Ishikawa (cell line): ENCODE measurements at regions not wholly inside any gene's neighbourhood (a gene's known extent, or its start where the extent isn't known, plus 50 kb on each side); places are given as distances from the start of the nearest gene placed in this dataset.

Source experiments
- EGR1 ChIP-seq: IDR thresholded peaks from 2 replicates; pipeline ENCODE4 v1.6.1; 2012
- EP300 ChIP-seq: IDR thresholded peaks from 2 replicates; pipeline ENCODE4 v1.6.1; 2012; ENCODE audit warnings: borderline replicate concordance
- MAX ChIP-seq: IDR thresholded peaks from 2 replicates; pipeline ENCODE4 v1.6.1; 2012
- RAD21 ChIP-seq: IDR thresholded peaks from 2 replicates; pipeline ENCODE4 v1.6.1; 2012; ENCODE audit warnings: low read depth
- TAF1 ChIP-seq: IDR thresholded peaks from 2 replicates; pipeline ENCODE4 v1.6.1; 2012; ENCODE audit warnings: low read depth, mild to moderate bottlenecking
- USF1 ChIP-seq: IDR thresholded peaks from 2 replicates; pipeline ENCODE4 v1.6.1; 2012

GRCh38 chr1:148363439-148363810, 119.7 kb downstream of the PPIAL4G start:
- TF ChIP-seq EP300 (no peak), EGR1 (no peak), RAD21 (no peak), MAX (no peak), TAF1 (no peak), USF1 (no peak)
